HG02973 (cell line): ENCODE measurements at regions not wholly inside any gene's neighbourhood (a gene's known extent, or its start where the extent isn't known, plus 50 kb on each side); places are given as distances from the start of the nearest gene placed in this dataset.

Experiments used
- ATAC-seq: cut with Tn5 transposase; IDR thresholded peaks from one replicate; pipeline ENCODE4 v1.9.1; 2021; ENCODE audit warnings: moderate library complexity; ENCODE audit not compliant: unreplicated experiment

- ATAC-seq: no peak
Measured at GRCh38 chr5:23012842-23013241, 159.7 kb upstream of the CDH12 start.

- ATAC-seq: no peak
Measured at GRCh38 chr5:23007762-23008161, 154.6 kb upstream of the CDH12 start.

GRCh38 chr5:23007236-23007635, 154.1 kb upstream of the CDH12 start:
- ATAC-seq: no peak

GRCh38 chr5:23001120-23001519, 148.0 kb upstream of the CDH12 start:
- no peak for ATAC-seq

GRCh38 chr5:22998774-22999173, 145.6 kb upstream of the CDH12 start:
- ATAC-seq: no peak

- ATAC-seq: no peak
Measured at GRCh38 chr5:22998362-22998761, 145.2 kb upstream of the CDH12 start.

- no peak for ATAC-seq
Measured at GRCh38 chr5:22988937-22989336, 135.8 kb upstream of the CDH12 start.

GRCh38 chr5:22986281-22986680, 133.1 kb upstream of the CDH12 start:
- ATAC-seq: no peak

- no peak for ATAC-seq
Measured at GRCh38 chr5:22985446-22985845, 132.3 kb upstream of the CDH12 start.

GRCh38 chr5:22970956-22971618, 117.9 kb upstream of the CDH12 start:
- ATAC-seq: no peak

GRCh38 chr5:22970491-22970890, 117.3 kb upstream of the CDH12 start:
- no peak for ATAC-seq

GRCh38 chr5:22968386-22968785, 115.2 kb upstream of the CDH12 start:
- ATAC-seq: no peak

- ATAC-seq: no peak
Measured at GRCh38 chr5:22965960-22966359, 112.8 kb upstream of the CDH12 start.

- ATAC-seq: no peak
Measured at GRCh38 chr5:22964632-22965031, 111.5 kb upstream of the CDH12 start.

GRCh38 chr5:22958462-22959262, 105.5 kb upstream of the CDH12 start:
- ATAC-seq: no peak

- no peak for ATAC-seq
Measured at GRCh38 chr5:22947921-22948320, 94.8 kb upstream of the CDH12 start.

- no peak for ATAC-seq
Measured at GRCh38 chr5:22938362-22938761, 85.2 kb upstream of the CDH12 start.

GRCh38 chr5:22928821-22929482, 75.8 kb upstream of the CDH12 start:
- ATAC-seq: no peak

GRCh38 chr5:22926574-22926973, 73.4 kb upstream of the CDH12 start:
- ATAC-seq: no peak

- ATAC-seq: no peak
Measured at GRCh38 chr5:22918511-22918910, 65.4 kb upstream of the CDH12 start.

GRCh38 chr5:22916393-22916792, 63.2 kb upstream of the CDH12 start:
- ATAC-seq: no peak

GRCh38 chr5:22911019-22911418, 57.9 kb upstream of the CDH12 start:
- no peak for ATAC-seq
